Ammon's horn (tissue), 1 donor: ENCODE measurements at regions not wholly inside any gene's neighbourhood (a gene's known extent, or its start where the extent isn't known, plus 50 kb on each side); places are given as distances from the start of the nearest gene placed in this dataset.
"Not testable (repeated sequence)": the region's sequence is repeated elsewhere in the genome, so short reads cannot be mapped to it uniquely, and the experiment has no call there.

Experiments
- DNase-seq: peaks from one replicate; pipeline ENCODE4 v3.0.0-alpha.2; 2016; ENCODE audit warnings: low spot score

- DNase-seq = no peak
Measured at GRCh38 chr15:20367093-20367492, 174.5 kb downstream of the GOLGA6L6 start.

GRCh38 chr15:20363591-20363990, 178.0 kb downstream of the GOLGA6L6 start:
- DNase-seq = not testable (repeated sequence)

- no peak for DNase-seq
Measured at GRCh38 chr15:20361091-20361490, 180.5 kb downstream of the GOLGA6L6 start.

GRCh38 chr15:20358779-20359414, 182.7 kb downstream of the GOLGA6L6 start:
- DNase-seq = no peak

- DNase-seq = peak; percentile 48
Measured at GRCh38 chr15:20358066-20358778, 183.4 kb downstream of the GOLGA6L6 start.

GRCh38 chr15:20357481-20358065, 184.0 kb downstream of the GOLGA6L6 start:
- DNase-seq = no peak

- DNase-seq = no peak
Measured at GRCh38 chr15:20356911-20357480, 184.6 kb downstream of the GOLGA6L6 start.

- peak; percentile 91 for DNase-seq
Measured at GRCh38 chr15:20356444-20356910, 185.1 kb downstream of the GOLGA6L6 start.

- peak; percentile 13 for DNase-seq
Measured at GRCh38 chr15:20355256-20355868, 186.2 kb downstream of the GOLGA6L6 start.

- DNase-seq = not testable (repeated sequence)
Measured at GRCh38 chr15:20354884-20355223, 186.7 kb downstream of the GOLGA6L6 start.

GRCh38 chr15:20353966-20354883, 187.4 kb downstream of the GOLGA6L6 start:
- peak; percentile 28 for DNase-seq

GRCh38 chr15:20352241-20353200, 189.1 kb downstream of the GOLGA6L6 start:
- peak; percentile 11 for DNase-seq

GRCh38 chr15:20351448-20351971, 190.1 kb downstream of the GOLGA6L6 start:
- DNase-seq = peak; percentile 36

GRCh38 chr15:20349774-20350498, 191.7 kb downstream of the GOLGA6L6 start:
- no peak for DNase-seq

- DNase-seq = peak; percentile 24
Measured at GRCh38 chr15:20348900-20349773, 192.5 kb downstream of the GOLGA6L6 start.

GRCh38 chr15:20348291-20348899, 193.2 kb downstream of the GOLGA6L6 start:
- DNase-seq = peak; percentile 31

- peak; percentile 12 for DNase-seq
Measured at GRCh38 chr15:20346082-20346805, 195.4 kb downstream of the GOLGA6L6 start.
